SK-N-SH treated with all-trans-retinoic acid at 6 μM for 48 hours (cell line): ENCODE measurements at regions not wholly inside any gene's neighbourhood (a gene's known extent, or its start where the extent isn't known, plus 50 kb on each side); places are given as distances from the start of the nearest gene placed in this dataset.

Experiments
- CREB5 ChIP-seq: fragments of 250-450 bp; sonication (Bioruptor Pico); IDR thresholded peaks from 2 replicates; pipeline ENCODE4 v1.5.1; 2020; ENCODE audit warnings: low read depth, mild to moderate bottlenecking, moderate library complexity
- TOX ChIP-seq: fragments of 250-450 bp; sonication (Bioruptor Pico); IDR thresholded peaks from 2 replicates; pipeline ENCODE4 v1.8.0; 2021; ENCODE audit warnings: mild to moderate bottlenecking, moderate library complexity, borderline replicate concordance
- TSHZ2 ChIP-seq: fragments of 250-450 bp; sonication (Bioruptor Pico); IDR thresholded peaks from 2 replicates; pipeline ENCODE4 v1.5.0; 2020; ENCODE audit warnings: mild to moderate bottlenecking, moderate library complexity
- ZNF565 ChIP-seq: fragments of 450-650 bp; formaldehyde crosslinking; conservative IDR thresholded peaks from 2 replicates; pipeline ENCODE4 v1.5.0; 2020; ENCODE audit warnings: low read depth, mild to moderate bottlenecking, moderate library complexity

GRCh38 chr2:82694431-82694830 lies 1764.6 kb downstream of the SUCLG1 start:
- no peak for TF ChIP-seq CREB5 (CRISPR knock-in tag)
- TF ChIP-seq TSHZ2 (CRISPR knock-in tag) = no peak
- TF ChIP-seq ZNF565 (CRISPR knock-in tag) = no peak
- no peak for TF ChIP-seq TOX
